K562 (cell line): ENCODE measurements at regions not wholly inside any gene's neighbourhood (a gene's known extent, or its start where the extent isn't known, plus 50 kb on each side); places are given as distances from the start of the nearest gene placed in this dataset.

Experiments
- ATAC-seq: fragments of 200-7000 bp; cut with Tn5 transposase; 3 replicates; pipeline ENCODE4 v1.9.1; 2020; ENCODE audit warnings: moderate library complexity
- BruUV-seq: library from RNA; stranded (reverse); fragments of 400-500 nt; replicated peaks from 2 replicates; lab custom pipeline; 2021; lab: Mats Ljungman, UMichigan
- CTCF ChIA-PET: fragments of 300-600 bp; formaldehyde crosslinking; extraction: SDS; loops from one replicate; lab custom pipeline; 2021; ENCODE audit warnings: low intra/inter-chr PET ratio; lab: Yijun Ruan, JAX
- POLR2A ChIA-PET: fragments of 300-600, 350-650 bp; sonication (Branson Sonifier 250); formaldehyde crosslinking; extraction: SDS; loops from one replicate; lab custom pipeline; 2021; ENCODE audit warnings: antibody characterized with exemption, inconsistent platforms; lab: Yijun Ruan, JAX
- DNase-seq, 4 experiments: peaks; one replicate each; pipeline versions ENCODE4 v3.0.0 to v3.0.0-alpha.2; 2011 to 2018; ENCODE audit warnings: low spot score in 3 of 4, mixed read lengths in 3 of 4; ENCODE audit errors: extremely low read depth in 1 of 4
- FAIRE-seq: peaks from 2 replicates; lab custom pipeline; 2011; peaks lifted over from hg19 to GRCh38; lab: Jason Lieb, UNC
- H2AFZ ChIP-seq: 2 replicates; pipeline ENCODE4 v1.6.0; 2011; ENCODE audit warnings: low read depth, low read length, control low read depth, inconsistent platforms
- H3K27ac ChIP-seq: fragments of 200-600 bp; 3 replicates; pipeline ENCODE4 v1.8.0; 2011; ENCODE audit warnings: low read depth, mild to moderate bottlenecking, control low read depth, inconsistent platforms, low read length, moderate library complexity, mixed read lengths; ENCODE audit errors: extremely low read depth
- H3K27me3 ChIP-seq, 2 experiments: fragments of 300-600 bp in 1 of 2; 2 replicates in 1 of 2; 3 replicates in 1 of 2; pipeline versions ENCODE4 v1.6.0 to v1.8.0; 2011; ENCODE audit warnings: inconsistent platforms in 2 of 2, low read length in 2 of 2, mild to moderate bottlenecking in 1 of 2, mixed read lengths in 1 of 2, moderate library complexity in 1 of 2; ENCODE audit not compliant: control insufficient read depth in 2 of 2, insufficient read depth in 2 of 2
- H3K36me3 ChIP-seq: fragments of 300-600 bp; 3 replicates; pipeline ENCODE4 v1.8.0; 2011; ENCODE audit warnings: mild to moderate bottlenecking, low read length, inconsistent platforms; ENCODE audit not compliant: control insufficient read depth, insufficient read depth
- H3K4me1 ChIP-seq, 2 experiments: fragments of 200-600 bp in 1 of 2; replicated peaks in 1 of 2; 2 replicates in 1 of 2; 3 replicates in 1 of 2; pipeline versions ENCODE4 v1.5.1 to v1.8.0; 2011; ENCODE audit warnings: inconsistent platforms in 2 of 2, low read length in 2 of 2, mild to moderate bottlenecking in 1 of 2, mixed read lengths in 1 of 2, moderate library complexity in 1 of 2; ENCODE audit not compliant: control insufficient read depth in 2 of 2, insufficient read depth in 2 of 2
- H3K4me2 ChIP-seq: 2 replicates; pipeline ENCODE4 v1.6.1; 2011; ENCODE audit warnings: low read length, control low read depth, inconsistent platforms, mixed read lengths; ENCODE audit not compliant: insufficient read depth
- H3K4me3 ChIP-seq: fragments of 200-600 bp; sonication (generic), shearing (Covaris generic); 2 replicates; pipeline ENCODE4 v1.5.1; 2016; ENCODE audit warnings: control low read depth, inconsistent platforms
- H3K79me2 ChIP-seq: fragments of 200-600 bp; 3 replicates; pipeline ENCODE4 v1.8.0; 2011; ENCODE audit warnings: low read length, inconsistent platforms; ENCODE audit not compliant: control insufficient read depth, insufficient read depth
- H3K9ac ChIP-seq, 2 experiments: 2 replicates each; pipeline versions ENCODE4 v1.6.0 to v1.6.1; 2011; ENCODE audit warnings: low read depth in 2 of 2, low read length in 2 of 2, control low read depth in 1 of 2, inconsistent platforms in 1 of 2, mild to moderate bottlenecking in 1 of 2, mixed read lengths in 1 of 2; ENCODE audit not compliant: insufficient read depth in 1 of 2
- H3K9me1 ChIP-seq: one replicate; pipeline ENCODE4 v1.6.0; 2011; ENCODE audit warnings: inconsistent platforms, mild to moderate bottlenecking, low read length, moderate library complexity; ENCODE audit not compliant: control insufficient read depth, insufficient read depth
- H3K9me3 ChIP-seq: replicated peaks from 2 replicates; pipeline ENCODE4 v1.5.1; 2011; ENCODE audit warnings: low read depth, low read length, inconsistent platforms; ENCODE audit not compliant: control insufficient read depth, insufficient read depth
- H4K20me1 ChIP-seq: replicated peaks from 2 replicates; pipeline ENCODE4 v1.6.1; 2011; ENCODE audit warnings: low read length, inconsistent platforms, mixed read lengths; ENCODE audit not compliant: control insufficient read depth, insufficient read depth
- ARID1B ChIP-seq: fragments of 450-650 bp; IDR thresholded peaks from 2 replicates; pipeline ENCODE4 v1.6.1; 2016; ENCODE audit warnings: antibody characterized with exemption, mild to moderate bottlenecking, inconsistent platforms
- EGR1 ChIP-seq: fragments of 450-650 bp; conservative IDR thresholded peaks from 2 replicates; pipeline ENCODE4 v1.6.1; 2017; ENCODE audit warnings: mild to moderate bottlenecking
- HDAC1 ChIP-seq, 2 experiments: fragments of 450-650 bp; IDR thresholded peaks; 2 replicates each; pipeline ENCODE4 v1.6.1; 2016 to 2017; ENCODE audit warnings: inconsistent platforms in 1 of 2, mild to moderate bottlenecking in 1 of 2, moderate library complexity in 1 of 2
- KHSRP ChIP-seq: fragments of 450-650 bp; IDR thresholded peaks from 2 replicates; pipeline ENCODE4 v1.6.1; 2017
- PCBP2 ChIP-seq: fragments of 200-400 bp; formaldehyde crosslinking; IDR thresholded peaks from 2 replicates; pipeline ENCODE4 v1.6.1; 2018; ENCODE audit warnings: low read length, low read depth, mild to moderate bottlenecking, moderate library complexity; ENCODE audit not compliant: poor library complexity, severe bottlenecking
- SIX5 ChIP-seq, 2 experiments: IDR thresholded peaks; 2 replicates each; pipeline ENCODE4 v1.6.1; 2011; ENCODE audit warnings: low read length in 2 of 2, borderline replicate concordance in 1 of 2, low read depth in 1 of 2, mild to moderate bottlenecking in 1 of 2, moderate library complexity in 1 of 2; ENCODE audit not compliant: insufficient read depth in 1 of 2
- SRSF9 ChIP-seq: fragments of 200-400 bp; formaldehyde crosslinking; IDR thresholded peaks from 2 replicates; pipeline ENCODE4 v1.6.1; 2017; ENCODE audit warnings: low read depth, low read length, borderline replicate concordance
- TRIM24 ChIP-seq, 2 experiments: fragments of 450-650 bp; IDR thresholded peaks; 2 replicates each; pipeline ENCODE4 v1.6.1; 2016
- ZBTB1 ChIP-seq: sonication (generic); formaldehyde crosslinking; IDR thresholded peaks from 2 replicates; pipeline ENCODE4 v1.8.1; 2023; ENCODE audit warnings: missing genetic modification reagents, low read depth, mild to moderate bottlenecking, borderline replicate concordance
- ZC3H4 ChIP-seq: sonication (generic); formaldehyde crosslinking; IDR thresholded peaks from 2 replicates; pipeline ENCODE4 v1.9.0; 2021; ENCODE audit warnings: missing genetic modification reagents, borderline replicate concordance
- ZKSCAN1 ChIP-seq: fragments of 150-350 bp; IDR thresholded peaks from 2 replicates; pipeline ENCODE4 v1.6.1; 2016; ENCODE audit warnings: low read depth, low read length
- ZNF212 ChIP-seq: fragments of 450-650 bp; formaldehyde crosslinking; IDR thresholded peaks from 2 replicates; pipeline ENCODE4 v1.4.0; 2020; ENCODE audit warnings: mild to moderate bottlenecking
- ZNF282 ChIP-seq: sonication (generic); formaldehyde crosslinking; IDR thresholded peaks from 2 replicates; pipeline ENCODE4 v1.8.1; 2023; ENCODE audit warnings: missing genetic modification reagents
- WGBS: fragments of 100-300 bp; shearing (Covaris generic); methylation state at CpG from one replicate; pipeline ENCODE4 v1.1.6; 2016; ENCODE audit warnings: low coverage, mixed read lengths; ENCODE audit not compliant: insufficient coverage; ENCODE audit errors: missing lambda C conversion rate; 5-methylcytosine and 5-hydroxymethylcytosine counted together
- in situ Hi-C: fragments of 300-500 bp; cut with MboI; formaldehyde crosslinking; loops from 4 replicates; pipeline ENCODE4 v1.15.0; 2018; ENCODE audit warnings: inconsistent platforms, mixed read lengths
- intact Hi-C: fragments of 100-400 bp; cut with micrococcal nuclease; formaldehyde crosslinking; loops from 2 replicates; pipeline ENCODE4 v1.14.2; 2022
- TF ChIP-seq, protein P1 (sequence below): sonication (generic); formaldehyde crosslinking; IDR thresholded peaks from 2 replicates; pipeline ENCODE4 v1.8.0; 2023; ENCODE audit warnings: mild to moderate bottlenecking, missing genetic modification reagents

GRCh38 chr4:115287426-115287825 lies 174.0 kb upstream of the NDST4 start:
- ATAC-seq: no peak
- in situ Hi-C loops (no loop called here), intact Hi-C loops (no loop called here)
- no peak for TF ChIP-seq SIX5 (IDR thresholded peaks at IDR 0.05; ENCODE audit: borderline replicate concordance in 1 of 2, insufficient read depth in 1 of 2, low read depth in 1 of 2, low read length in 2 of 2)
- no peak for TF ChIP-seq SRSF9
- no peak for TF ChIP-seq ZBTB1 (CRISPR knock-in tag)
- no peak for TF ChIP-seq KHSRP
- TF ChIP-seq ZC3H4 (CRISPR knock-in tag): no peak
- no peak for TF ChIP-seq PCBP2
- no peak for TF ChIP-seq TRIM24 (IDR thresholded peaks at IDR 0.05)
- no peak for TF ChIP-seq HDAC1 (IDR thresholded peaks at IDR 0.05)
- TF ChIP-seq ZNF282 (CRISPR knock-in tag): no peak
- no peak for TF ChIP-seq ZNF212 (CRISPR knock-in tag)
- TF ChIP-seq ZKSCAN1: no peak
- no peak for TF ChIP-seq ARID1B
- TF ChIP-seq, protein P1, sequence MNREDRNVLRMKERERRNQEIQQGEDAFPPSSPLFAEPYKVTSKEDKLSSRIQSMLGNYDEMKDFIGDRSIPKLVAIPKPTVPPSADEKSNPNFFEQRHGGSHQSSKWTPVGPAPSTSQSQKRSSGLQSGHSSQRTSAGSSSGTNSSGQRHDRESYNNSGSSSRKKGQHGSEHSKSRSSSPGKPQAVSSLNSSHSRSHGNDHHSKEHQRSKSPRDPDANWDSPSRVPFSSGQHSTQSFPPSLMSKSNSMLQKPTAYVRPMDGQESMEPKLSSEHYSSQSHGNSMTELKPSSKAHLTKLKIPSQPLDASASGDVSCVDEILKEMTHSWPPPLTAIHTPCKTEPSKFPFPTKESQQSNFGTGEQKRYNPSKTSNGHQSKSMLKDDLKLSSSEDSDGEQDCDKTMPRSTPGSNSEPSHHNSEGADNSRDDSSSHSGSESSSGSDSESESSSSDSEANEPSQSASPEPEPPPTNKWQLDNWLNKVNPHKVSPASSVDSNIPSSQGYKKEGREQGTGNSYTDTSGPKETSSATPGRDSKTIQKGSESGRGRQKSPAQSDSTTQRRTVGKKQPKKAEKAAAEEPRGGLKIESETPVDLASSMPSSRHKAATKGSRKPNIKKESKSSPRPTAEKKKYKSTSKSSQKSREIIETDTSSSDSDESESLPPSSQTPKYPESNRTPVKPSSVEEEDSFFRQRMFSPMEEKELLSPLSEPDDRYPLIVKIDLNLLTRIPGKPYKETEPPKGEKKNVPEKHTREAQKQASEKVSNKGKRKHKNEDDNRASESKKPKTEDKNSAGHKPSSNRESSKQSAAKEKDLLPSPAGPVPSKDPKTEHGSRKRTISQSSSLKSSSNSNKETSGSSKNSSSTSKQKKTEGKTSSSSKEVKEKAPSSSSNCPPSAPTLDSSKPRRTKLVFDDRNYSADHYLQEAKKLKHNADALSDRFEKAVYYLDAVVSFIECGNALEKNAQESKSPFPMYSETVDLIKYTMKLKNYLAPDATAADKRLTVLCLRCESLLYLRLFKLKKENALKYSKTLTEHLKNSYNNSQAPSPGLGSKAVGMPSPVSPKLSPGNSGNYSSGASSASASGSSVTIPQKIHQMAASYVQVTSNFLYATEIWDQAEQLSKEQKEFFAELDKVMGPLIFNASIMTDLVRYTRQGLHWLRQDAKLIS: no peak
- TF ChIP-seq EGR1: no peak
- no peaks in the 10 kb centered on the region for H4K20me1 ChIP-seq
- H3K27me3 ChIP-seq: no peaks in the 10 kb centered on the region
- no peaks in the 10 kb centered on the region for H3K4me1 ChIP-seq
- H2AFZ ChIP-seq: no peak overlapping the region
- 0% methylated on average over 1 of the region's 1 CpG for WGBS
- no TSS peak for BruUV-seq
- H3K9me3 ChIP-seq: no peaks in the 10 kb centered on the region; the same call in 1 of the 2 replicates
- H3K9ac ChIP-seq: no peak overlapping the region
- CTCF ChIA-PET: no interaction called here
- POLR2A ChIA-PET: no interaction called here
- no peak overlapping the region for H3K27ac ChIP-seq
- H3K4me3 ChIP-seq: no peak overlapping the region
- H3K79me2 ChIP-seq: no peaks in the 10 kb centered on the region
- no peak for FAIRE-seq
- H3K36me3 ChIP-seq: no peaks in the 10 kb centered on the region
- no peak for DNase-seq
- no peak overlapping the region for H3K4me2 ChIP-seq
- no peaks in the 10 kb centered on the region for H3K9me1 ChIP-seq
